Endodermal cell (in vitro differentiated cells): ENCODE measurements at regions not wholly inside any gene's neighbourhood (a gene's known extent, or its start where the extent isn't known, plus 50 kb on each side); places are given as distances from the start of the nearest gene placed in this dataset.
"Not testable (repeated sequence)": the region's sequence is repeated elsewhere in the genome, so short reads cannot be mapped to it uniquely, and the experiment has no call there.

Experiments used
- DNase-seq: peaks from one replicate; pipeline ENCODE4 v3.0.0-alpha.2; 2017
- H3K27ac ChIP-seq: 2 replicates; pipeline ENCODE4 v1.5.1; 2013; ENCODE audit warnings: mild to moderate bottlenecking, low read depth, low read length, moderate library complexity
- H3K27me3 ChIP-seq: 2 replicates; pipeline ENCODE4 v1.6.1; 2013; ENCODE audit warnings: mild to moderate bottlenecking, low read length, moderate library complexity; ENCODE audit not compliant: insufficient read depth, control insufficient read depth, poor library complexity, severe bottlenecking
- H3K36me3 ChIP-seq: 2 replicates; pipeline ENCODE4 v1.7.0; 2013; ENCODE audit warnings: mild to moderate bottlenecking, low read length, moderate library complexity; ENCODE audit not compliant: control insufficient read depth, insufficient read depth
- H3K4me1 ChIP-seq: one replicate; pipeline ENCODE4 v1.7.0; 2013; ENCODE audit warnings: low read length; ENCODE audit not compliant: control insufficient read depth, insufficient read depth
- H3K4me3 ChIP-seq: 2 replicates; pipeline ENCODE4 v1.5.1; 2013; ENCODE audit warnings: mild to moderate bottlenecking, low read length, moderate library complexity
- H3K9ac ChIP-seq: 2 replicates; pipeline ENCODE4 v1.6.1; 2013; ENCODE audit warnings: mild to moderate bottlenecking, low read length, moderate library complexity; ENCODE audit not compliant: poor library complexity, severe bottlenecking; ENCODE audit errors: extremely low read depth
- H3K9me3 ChIP-seq: 2 replicates; pipeline ENCODE4 v1.6.1; 2013; ENCODE audit warnings: mild to moderate bottlenecking, low read length, moderate library complexity; ENCODE audit not compliant: control insufficient read depth
- H3K27ac Mint-ChIP-seq: 2 replicates; pipeline ENCODE4 v1.8.0; 2020; ENCODE audit warnings: mixed read lengths
- H3K27me3 Mint-ChIP-seq: 2 replicates; pipeline ENCODE4 v1.8.0; 2021; ENCODE audit warnings: mild to moderate bottlenecking, mixed read lengths; ENCODE audit not compliant: insufficient read depth
- H3K36me3 Mint-ChIP-seq: 2 replicates; pipeline ENCODE4 v1.8.0; 2020; ENCODE audit warnings: low read depth, mixed read lengths
- H3K4me1 Mint-ChIP-seq: 2 replicates; pipeline ENCODE4 v1.8.0; 2020; ENCODE audit warnings: mixed read lengths
- H3K4me3 Mint-ChIP-seq: 2 replicates; pipeline ENCODE4 v1.8.0; 2020; ENCODE audit warnings: mild to moderate bottlenecking, moderate library complexity, mixed read lengths
- H3K9me3 Mint-ChIP-seq: 2 replicates; pipeline ENCODE4 v1.8.0; 2020; ENCODE audit warnings: mild to moderate bottlenecking, mixed read lengths
- CTCF ChIP-seq: fragments of 200-600 bp; sonication (generic); conservative IDR thresholded peaks from 2 replicates; pipeline ENCODE4 v1.5.0; 2021; ENCODE audit warnings: antibody characterized with exemption, mild to moderate bottlenecking
- WGBS, 2 experiments: methylation state at CpG; one replicate each; pipeline versions ENCODE4 v1.1.5 to v1.1.7; 2013; ENCODE audit warnings: missing lambda C conversion rate in 2 of 2, mixed read lengths in 1 of 2; ENCODE audit not compliant: insufficient coverage in 1 of 2, insufficient read length in 1 of 2; 5-methylcytosine and 5-hydroxymethylcytosine counted together

GRCh38 chr3:28151608-28152228, 89.7 kb upstream of the CMC1 start:
- no peak for DNase-seq
- peaks cover 8% of the 10 kb centered on the region for H3K9me3 ChIP-seq
- no peaks in the 10 kb centered on the region for H3K27me3 ChIP-seq
- no peaks in the 10 kb centered on the region for H3K27me3 Mint-ChIP-seq
- no peaks in the 10 kb centered on the region for H3K4me1 ChIP-seq
- no peak overlapping the region for H3K4me3 ChIP-seq
- H3K9me3 Mint-ChIP-seq, result peaks cover 7% of the 10 kb centered on the region
- H3K27ac Mint-ChIP-seq, result no peak overlapping the region
- no peak overlapping the region for H3K9ac ChIP-seq
- no peak overlapping the region for H3K27ac ChIP-seq
- H3K4me1 Mint-ChIP-seq, result no peaks in the 10 kb centered on the region
- no peak for TF ChIP-seq CTCF
- no peaks in the 10 kb centered on the region for H3K36me3 ChIP-seq
- no peak overlapping the region for H3K4me3 Mint-ChIP-seq
- no peaks in the 10 kb centered on the region for H3K36me3 Mint-ChIP-seq

GRCh38 chr3:28155631-28156030, 85.8 kb upstream of the CMC1 start:
- no peaks in the 10 kb centered on the region for H3K4me1 Mint-ChIP-seq
- no peak for TF ChIP-seq CTCF
- no peaks in the 10 kb centered on the region for H3K27me3 Mint-ChIP-seq

GRCh38 chr3:28156599-28156998, 84.8 kb upstream of the CMC1 start:
- H3K27me3 Mint-ChIP-seq, H3K27ac Mint-ChIP-seq, H3K9ac ChIP-seq, DNase-seq, H3K36me3 Mint-ChIP-seq, H3K4me3 Mint-ChIP-seq, H3K27ac ChIP-seq, H3K36me3 ChIP-seq, H3K4me1 Mint-ChIP-seq, H3K4me1 ChIP-seq, H3K4me3 ChIP-seq, H3K27me3 ChIP-seq: not testable (repeated sequence)
- H3K9me3 ChIP-seq, result peaks cover 14% of the 10 kb centered on the region
- whole genome bisulfite sequencing, 2 experiments, result 86 to 94% methylated on average over 4 to 16 of the region's 16 CpGs
- H3K9me3 Mint-ChIP-seq, result peaks cover 13% of the 10 kb centered on the region

More at GRCh38 chr3:28155631-28156030, 85.8 kb upstream of the CMC1 start:
- no peaks in the 10 kb centered on the region for H3K4me1 ChIP-seq
- peaks cover 14% of the 10 kb centered on the region for H3K9me3 ChIP-seq
- no peak for DNase-seq
- Mint-ChIP-seq H3K27ac (no peak overlapping the region), H3K4me3 (no peak overlapping the region), H3K9me3 (peaks cover 13% of the 10 kb centered on the region), H3K36me3 (no peaks in the 10 kb centered on the region)
- H3K4me3 ChIP-seq, result no peak overlapping the region
- 90 to 97% methylated on average over 2 of the region's 2 CpGs for WGBS, 2 experiments
- H3K9ac ChIP-seq, result no peak overlapping the region
- no peaks in the 10 kb centered on the region for H3K27me3 ChIP-seq
- no peak overlapping the region for H3K27ac ChIP-seq
- H3K36me3 ChIP-seq, result no peaks in the 10 kb centered on the region

GRCh38 chr3:28171962-28172361, 69.5 kb upstream of the CMC1 start:
- no peak for DNase-seq
- H3K4me3 ChIP-seq, result no peak overlapping the region
- no peak overlapping the region for H3K9ac ChIP-seq
- no peak overlapping the region for H3K4me3 Mint-ChIP-seq
- WGBS, 2 experiments, result 100% methylated on average over 1 of the region's 1 CpG; no CpG with 5 or more reads in 1 of the 2 experiments
- no peaks in the 10 kb centered on the region for H3K36me3 ChIP-seq
- H3K27me3 ChIP-seq, result no peaks in the 10 kb centered on the region
- H3K27ac Mint-ChIP-seq, result no peak overlapping the region
- no peaks in the 10 kb centered on the region for H3K27me3 Mint-ChIP-seq
- TF ChIP-seq CTCF, result no peak
- H3K27ac ChIP-seq, result no peak overlapping the region
- H3K9me3 Mint-ChIP-seq, result no peaks in the 10 kb centered on the region
- peaks cover 3% of the 10 kb centered on the region for H3K4me1 ChIP-seq
- no peaks in the 10 kb centered on the region for H3K9me3 ChIP-seq
- no peaks in the 10 kb centered on the region for H3K36me3 Mint-ChIP-seq
- H3K4me1 Mint-ChIP-seq, result peaks cover 8% of the 10 kb centered on the region
